ENCODE measurements at regions not wholly inside any gene's neighbourhood (a gene's known extent, or its start where the extent isn't known, plus 50 kb on each side); places are given as distances from the start of the nearest gene placed in this dataset.

- TF ChIP-seq EZH2 (IDR thresholded peaks at IDR 0.05; ENCODE audit: insufficient read depth, poor library complexity, severe bottlenecking) (no peak), EZH2phosphoT487 (IDR thresholded peaks at IDR 0.05; ENCODE audit: insufficient read depth, low read depth) (no peak)
Observed at GRCh38 chr5:167050568-167051401, 1240.7 kb upstream of the WWC1 start.
